ENCODE measurements at regions not wholly inside any gene's neighbourhood (a gene's known extent, or its start where the extent isn't known, plus 50 kb on each side); places are given as distances from the start of the nearest gene placed in this dataset.

DNA sequence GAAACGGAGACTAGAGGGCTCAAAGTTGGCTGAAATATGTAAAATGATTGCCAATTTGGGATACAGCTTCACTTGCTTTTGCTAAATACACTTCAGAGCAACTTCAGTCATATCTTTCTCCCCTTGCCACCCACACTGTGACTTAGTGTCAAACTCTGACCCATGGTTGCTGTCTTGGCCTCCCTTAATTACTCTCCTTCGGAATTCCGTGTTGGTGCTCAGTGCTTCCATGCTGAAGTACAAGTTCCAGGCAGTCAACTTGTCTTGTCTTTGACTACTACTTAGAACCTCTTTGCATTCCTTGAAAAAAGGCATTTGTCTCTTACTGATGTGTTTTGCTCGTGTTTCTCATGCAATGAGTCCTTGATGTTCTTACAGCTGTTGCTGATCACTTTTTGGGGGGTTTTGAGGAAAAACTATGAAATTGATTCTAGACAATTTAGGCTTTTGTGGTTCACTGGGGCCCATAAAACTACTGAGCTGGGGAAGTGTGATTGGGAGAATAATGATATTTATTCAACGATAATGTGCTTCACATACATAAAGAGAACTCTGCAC, 146.0 kb downstream of the UBE2E3 start:
- no peak for TF ChIP-seq POLR2A (IDR thresholded peaks at IDR 0.05; ENCODE audit: low read depth, low read length)
- no peak for TF ChIP-seq MAZ (IDR thresholded peaks at IDR 0.05; ENCODE audit: borderline replicate concordance, low read depth, low read length)
- no peak for TF ChIP-seq CHD1 (IDR thresholded peaks at IDR 0.05; ENCODE audit: low read depth, low read length)
- TF ChIP-seq NFE2L2 (IDR thresholded peaks at IDR 0.05; ENCODE audit: low read depth, low read length): no peak
- TF ChIP-seq, protein P1, sequence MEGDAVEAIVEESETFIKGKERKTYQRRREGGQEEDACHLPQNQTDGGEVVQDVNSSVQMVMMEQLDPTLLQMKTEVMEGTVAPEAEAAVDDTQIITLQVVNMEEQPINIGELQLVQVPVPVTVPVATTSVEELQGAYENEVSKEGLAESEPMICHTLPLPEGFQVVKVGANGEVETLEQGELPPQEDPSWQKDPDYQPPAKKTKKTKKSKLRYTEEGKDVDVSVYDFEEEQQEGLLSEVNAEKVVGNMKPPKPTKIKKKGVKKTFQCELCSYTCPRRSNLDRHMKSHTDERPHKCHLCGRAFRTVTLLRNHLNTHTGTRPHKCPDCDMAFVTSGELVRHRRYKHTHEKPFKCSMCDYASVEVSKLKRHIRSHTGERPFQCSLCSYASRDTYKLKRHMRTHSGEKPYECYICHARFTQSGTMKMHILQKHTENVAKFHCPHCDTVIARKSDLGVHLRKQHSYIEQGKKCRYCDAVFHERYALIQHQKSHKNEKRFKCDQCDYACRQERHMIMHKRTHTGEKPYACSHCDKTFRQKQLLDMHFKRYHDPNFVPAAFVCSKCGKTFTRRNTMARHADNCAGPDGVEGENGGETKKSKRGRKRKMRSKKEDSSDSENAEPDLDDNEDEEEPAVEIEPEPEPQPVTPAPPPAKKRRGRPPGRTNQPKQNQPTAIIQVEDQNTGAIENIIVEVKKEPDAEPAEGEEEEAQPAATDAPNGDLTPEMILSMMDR (conservative IDR thresholded peaks at IDR 0.05; ENCODE audit: low read depth, low read length): no peak
- no peak for TF ChIP-seq RFX5 (IDR thresholded peaks at IDR 0.05; ENCODE audit: low read depth, low read length)
- TF ChIP-seq, protein P2, sequence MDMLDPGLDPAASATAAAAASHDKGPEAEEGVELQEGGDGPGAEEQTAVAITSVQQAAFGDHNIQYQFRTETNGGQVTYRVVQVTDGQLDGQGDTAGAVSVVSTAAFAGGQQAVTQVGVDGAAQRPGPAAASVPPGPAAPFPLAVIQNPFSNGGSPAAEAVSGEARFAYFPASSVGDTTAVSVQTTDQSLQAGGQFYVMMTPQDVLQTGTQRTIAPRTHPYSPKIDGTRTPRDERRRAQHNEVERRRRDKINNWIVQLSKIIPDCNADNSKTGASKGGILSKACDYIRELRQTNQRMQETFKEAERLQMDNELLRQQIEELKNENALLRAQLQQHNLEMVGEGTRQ (IDR thresholded peaks at IDR 0.05; ENCODE audit: low read depth, low read length): no peak
- no peak for TF ChIP-seq BHLHE40 (IDR thresholded peaks at IDR 0.05; ENCODE audit: low read depth, low read length)
- no peak for TF ChIP-seq RCOR1 (IDR thresholded peaks at IDR 0.05; ENCODE audit: insufficient replicate concordance, low read length)
- TF ChIP-seq CEBPB (IDR thresholded peaks at IDR 0.05; ENCODE audit: low read depth, low read length): no peak
- no peak for TF ChIP-seq FOS (IDR thresholded peaks at IDR 0.05; ENCODE audit: low read depth, low read length)
- no peak for TF ChIP-seq MXI1 (IDR thresholded peaks at IDR 0.05; ENCODE audit: borderline replicate concordance, low read depth, low read length)
- no peak for TF ChIP-seq SMC3 (IDR thresholded peaks at IDR 0.05; ENCODE audit: low read depth, low read length)
- no peak for TF ChIP-seq RAD21 (IDR thresholded peaks at IDR 0.05; ENCODE audit: low read length)
- TF ChIP-seq, protein P3, sequence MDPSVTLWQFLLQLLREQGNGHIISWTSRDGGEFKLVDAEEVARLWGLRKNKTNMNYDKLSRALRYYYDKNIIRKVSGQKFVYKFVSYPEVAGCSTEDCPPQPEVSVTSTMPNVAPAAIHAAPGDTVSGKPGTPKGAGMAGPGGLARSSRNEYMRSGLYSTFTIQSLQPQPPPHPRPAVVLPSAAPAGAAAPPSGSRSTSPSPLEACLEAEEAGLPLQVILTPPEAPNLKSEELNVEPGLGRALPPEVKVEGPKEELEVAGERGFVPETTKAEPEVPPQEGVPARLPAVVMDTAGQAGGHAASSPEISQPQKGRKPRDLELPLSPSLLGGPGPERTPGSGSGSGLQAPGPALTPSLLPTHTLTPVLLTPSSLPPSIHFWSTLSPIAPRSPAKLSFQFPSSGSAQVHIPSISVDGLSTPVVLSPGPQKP (IDR thresholded peaks at IDR 0.05; ENCODE audit: borderline replicate concordance, low read depth, low read length): no peak
- no peak for TF ChIP-seq MAFK (IDR thresholded peaks at IDR 0.05; ENCODE audit: low read depth, low read length)
- dilution Hi-C loops (cut with HindIII; ENCODE audit: low sequenced_read_pairs, unreplicated experiment): no loop called here
- Histone ChIP-seq H3K79me1 (ENCODE audit: low read depth in 1 of 2, low read length in 2 of 2) (no peaks in the 10 kb centered on the region), H2BK5ac (ENCODE audit: low read depth, low read length, poor library complexity, severe bottlenecking) (no peak overlapping the region), H2BK15ac (ENCODE audit: low read depth, low read length) (no peak overlapping the region), H2AK9ac (replicated peaks; ENCODE audit: low read depth, low read length, poor library complexity) (no peak overlapping the region), H2BK120ac (ENCODE audit: low read depth, low read length) (no peak overlapping the region), H3K27ac (ENCODE audit: insufficient read depth, low read length) (no peak overlapping the region), H3K23ac (ENCODE audit: low read depth, low read length) (no peak overlapping the region), H3K14ac (replicated peaks; ENCODE audit: low read depth, low read length) (no peak overlapping the region), H3K18ac (ENCODE audit: low read depth, low read length) (no peak overlapping the region), H3K9me1 (ENCODE audit: insufficient read depth, low read length) (no peaks in the 10 kb centered on the region), H3K4ac (ENCODE audit: low read depth, low read length) (no peak overlapping the region), H3K36me3 (ENCODE audit: control insufficient read depth, insufficient read depth, low read length) (no peaks in the 10 kb centered on the region), H4K91ac (ENCODE audit: insufficient read depth, low read depth, low read length) (no peak overlapping the region), H2AK5ac (ENCODE audit: low read depth, low read length) (no peak overlapping the region), H2AFZ (replicated peaks; ENCODE audit: low read length, poor library complexity) (no peak overlapping the region), H3K27me3 (ENCODE audit: control insufficient read depth, insufficient read depth, low read length) (no peaks in the 10 kb centered on the region), H4K8ac (ENCODE audit: low read depth in 2 of 2, low read length in 2 of 2) (no peak overlapping the region), H4K5ac (ENCODE audit: low read depth, low read length) (no peak overlapping the region), H3K4me1 (ENCODE audit: control insufficient read depth, insufficient read depth, low read length) (peaks cover 3% of the 10 kb centered on the region; the same call in 1 of the 2 replicates), H3K4me2 (ENCODE audit: low read depth, low read length) (no peak overlapping the region), H2BK20ac (ENCODE audit: low read depth, low read length) (no peak overlapping the region), H3K9me3 (ENCODE audit: control insufficient read depth, insufficient read depth, low read length) (no peaks in the 10 kb centered on the region), H3K56ac (ENCODE audit: extremely low read depth, insufficient read depth, low read length) (no peak overlapping the region), H4K20me1 (ENCODE audit: insufficient read depth, low read length) (no peaks in the 10 kb centered on the region), H3K4me3 (ENCODE audit: insufficient read depth, low read depth, low read length) (no peak overlapping the region), H3K9ac (ENCODE audit: low read depth, low read length) (no peak overlapping the region)
- ChIA-PET CTCF (no interaction called here), POLR2A (ENCODE audit: unreplicated experiment) (no interaction called here)
- in situ Hi-C loops (cut with MboI; ENCODE audit: low sequenced_read_pairs): no loop called here
- DNase-seq (no peak), ATAC-seq (ENCODE audit: low read depth) (no peak)
- WGBS, 2 experiments (ENCODE audit: extremely low coverage in 2 of 2, insufficient read length in 1 of 2): no CpG with 5 or more reads among the region's 5 CpGs
- intact Hi-C loops (cut with micrococcal nuclease): no loop called here
- BruUV-seq (replicated peaks): no TSS peak
